A549 (cell line): ENCODE measurements at regions not wholly inside any gene's neighbourhood (a gene's known extent, or its start where the extent isn't known, plus 50 kb on each side); places are given as distances from the start of the nearest gene placed in this dataset.

ENCODE experiments used
- CEBPB ChIP-seq, 2 experiments: fragments of >200 bp in 1 of 2; sonication (Bioruptor Twin) in 1 of 2; formaldehyde crosslinking in 1 of 2; IDR thresholded peaks; 2 replicates each; pipeline ENCODE4 v1.6.1; 2012 to 2016
- CTCF ChIP-seq: fragments of >200 bp; sonication (Bioruptor Twin); formaldehyde crosslinking; IDR thresholded peaks from 3 replicates; pipeline ENCODE4 v1.5.1; 2016
- E2F6 ChIP-seq: IDR thresholded peaks from 2 replicates; pipeline ENCODE4 v1.6.1; 2012; ENCODE audit warnings: low read depth, borderline replicate concordance
- GATA3 ChIP-seq: IDR thresholded peaks from 2 replicates; pipeline ENCODE4 v1.6.1; 2012; ENCODE audit warnings: borderline replicate concordance
- HMGXB4 ChIP-seq: fragments of 250-450 bp; sonication (Bioruptor Pico); IDR thresholded peaks from 2 replicates; pipeline ENCODE4 v1.5.0; 2021; ENCODE audit warnings: mild to moderate bottlenecking, moderate library complexity, borderline replicate concordance
- JUN ChIP-seq, 2 experiments: fragments of >200 bp; sonication (Bioruptor Twin); formaldehyde crosslinking; IDR thresholded peaks; 2 replicates in 1 of 2; 3 replicates in 1 of 2; pipeline ENCODE4 v1.6.1; 2016 to 2017
- POLR2A ChIP-seq: IDR thresholded peaks from 2 replicates; pipeline ENCODE4 v1.6.1; 2012; ENCODE audit warnings: mild to moderate bottlenecking, low read length
- RAD21 ChIP-seq, 2 experiments: fragments of >200 bp in 1 of 2; sonication (Bioruptor Twin) in 1 of 2; formaldehyde crosslinking in 1 of 2; IDR thresholded peaks in 1 of 2; conservative IDR thresholded peaks in 1 of 2; 2 replicates in 1 of 2; 3 replicates in 1 of 2; pipeline ENCODE4 v1.6.1; 2012 to 2018; ENCODE audit warnings: inconsistent platforms in 1 of 2
- REST ChIP-seq: fragments of 200-600 bp; sonication (generic); IDR thresholded peaks from 2 replicates; pipeline ENCODE4 v1.6.1; 2016; ENCODE audit warnings: antibody characterized with exemption, mild to moderate bottlenecking, moderate library complexity
- RNF2 ChIP-seq: fragments of 200-600 bp; sonication (generic); IDR thresholded peaks from 2 replicates; pipeline ENCODE4 v1.6.1; 2016; ENCODE audit warnings: low read depth, mild to moderate bottlenecking, antibody characterized with exemption, moderate library complexity, borderline replicate concordance
- USF2 ChIP-seq: fragments of 450-650 bp; IDR thresholded peaks from 2 replicates; pipeline ENCODE4 v1.6.1; 2014; ENCODE audit warnings: antibody characterized with exemption
- ZNF302 ChIP-seq: fragments of 250-450 bp; sonication (Bioruptor Pico); IDR thresholded peaks from 2 replicates; pipeline ENCODE4 v1.9.0; 2021; ENCODE audit warnings: inconsistent platforms, mild to moderate bottlenecking, moderate library complexity

- TF ChIP-seq GATA3 (no peak), HMGXB4 (CRISPR knock-in tag) (no peak), RNF2 (no peak), E2F6 (no peak), POLR2A (no peak), ZNF302 (no peak), JUN (IDR thresholded peaks at IDR 0.05) (no peak), CTCF (no peak), REST (no peak), RAD21 (conservative IDR thresholded peaks at IDR 0.05 in 1 of 2, IDR thresholded peaks at IDR 0.05 in 1 of 2) (no peak), CEBPB (IDR thresholded peaks at IDR 0.05) (no peak), USF2 (no peak)
Measured at GRCh38 chr6:164409309-164410009, 899.9 kb downstream of the C6orf118 start.
